ENCODE measurements at regions not wholly inside any gene's neighbourhood (a gene's known extent, or its start where the extent isn't known, plus 50 kb on each side); places are given as distances from the start of the nearest gene placed in this dataset.

GRCh38 chr17:73819440-73820395, 175.5 kb upstream of the SDK2 start:
- DNase-seq = no peak

- peak in 1 of 2 experiments; percentile 52 for DNase-seq
Measured at GRCh38 chr17:73820686-73821448, 176.6 kb upstream of the SDK2 start.

- DNase-seq = no peak
Measured at GRCh38 chr17:73821665-73822064, 177.4 kb upstream of the SDK2 start.

GRCh38 chr17:73822371-73822770, 178.1 kb upstream of the SDK2 start:
- no peak for DNase-seq

- no peak for DNase-seq
Measured at GRCh38 chr17:73823684-73824083, 179.4 kb upstream of the SDK2 start.

- DNase-seq = no peak
Measured at GRCh38 chr17:73824321-73824720, 180.1 kb upstream of the SDK2 start.

- no peak for DNase-seq
Measured at GRCh38 chr17:73826181-73826871, 182.1 kb upstream of the SDK2 start.

- DNase-seq = no peak
Measured at GRCh38 chr17:73826872-73827228, 182.6 kb upstream of the SDK2 start.

GRCh38 chr17:73827627-73828291, 183.5 kb upstream of the SDK2 start:
- DNase-seq = peak; percentile 15 to 19

- no peak for DNase-seq
Measured at GRCh38 chr17:73829676-73830280, 185.5 kb upstream of the SDK2 start.

- no peak for DNase-seq
Measured at GRCh38 chr17:73831699-73832098, 187.5 kb upstream of the SDK2 start.

GRCh38 chr17:73833775-73834488, 189.7 kb upstream of the SDK2 start:
- DNase-seq = no peak

GRCh38 chr17:73834684-73835343, 190.6 kb upstream of the SDK2 start:
- DNase-seq = no peak

- DNase-seq = no peak
Measured at GRCh38 chr17:73835605-73836004, 191.4 kb upstream of the SDK2 start.

- peak in 1 of 2 experiments; percentile 18 for DNase-seq
Measured at GRCh38 chr17:73838815-73839214, 194.6 kb upstream of the SDK2 start.

GRCh38 chr17:73840829-73841228, 196.6 kb upstream of the SDK2 start:
- no peak for DNase-seq

GRCh38 chr17:73841431-73842060, 197.3 kb upstream of the SDK2 start:
- DNase-seq = peak; percentile 77 to 85

GRCh38 chr17:73847952-73848351, 203.7 kb upstream of the SDK2 start:
- DNase-seq = no peak

- no peak for DNase-seq
Measured at GRCh38 chr17:73850426-73850825, 206.2 kb upstream of the SDK2 start.

- DNase-seq = no peak
Measured at GRCh38 chr17:73851091-73851490, 206.8 kb upstream of the SDK2 start.

- no peak for DNase-seq
Measured at GRCh38 chr17:73851921-73852320, 207.7 kb upstream of the SDK2 start.

All from NCI-H2081 (cell line).